Endothelial cell (in vitro differentiated cells): ENCODE measurements at regions not wholly inside any gene's neighbourhood (a gene's known extent, or its start where the extent isn't known, plus 50 kb on each side); places are given as distances from the start of the nearest gene placed in this dataset.

ENCODE experiments used
- DNase-seq: peaks from one replicate; pipeline ENCODE4 v3.0.0; 2021; ENCODE audit warnings: low spot score
- H3K27ac Mint-ChIP-seq: one replicate; pipeline ENCODE4 v1.8.0; 2021; ENCODE audit warnings: mixed read lengths, inconsistent platforms; ENCODE audit not compliant: unreplicated experiment
- H3K27me3 Mint-ChIP-seq: one replicate; pipeline ENCODE4 v1.8.0; 2021; ENCODE audit warnings: mild to moderate bottlenecking, moderate library complexity, mixed read lengths, inconsistent platforms; ENCODE audit not compliant: unreplicated experiment
- H3K36me3 Mint-ChIP-seq: one replicate; pipeline ENCODE4 v1.8.0; 2021; ENCODE audit warnings: mild to moderate bottlenecking, low read depth, mixed read lengths, inconsistent platforms; ENCODE audit not compliant: unreplicated experiment
- H3K4me1 Mint-ChIP-seq: one replicate; pipeline ENCODE4 v1.8.0; 2021; ENCODE audit warnings: mild to moderate bottlenecking, mixed read lengths, inconsistent platforms; ENCODE audit not compliant: unreplicated experiment
- H3K4me3 Mint-ChIP-seq: one replicate; pipeline ENCODE4 v1.8.0; 2021; ENCODE audit warnings: mild to moderate bottlenecking, mixed read lengths, inconsistent platforms; ENCODE audit not compliant: unreplicated experiment
- H3K9me3 Mint-ChIP-seq: one replicate; pipeline ENCODE4 v1.8.0; 2021; ENCODE audit warnings: mixed read lengths, inconsistent platforms; ENCODE audit not compliant: unreplicated experiment
- TF ChIP-seq, protein P1 (sequence below): fragments of 200-600 bp; sonication (generic); IDR thresholded peaks from one replicate; pipeline ENCODE4 v1.5.0; 2021; ENCODE audit warnings: antibody characterized with exemption; ENCODE audit not compliant: unreplicated experiment

DNA sequence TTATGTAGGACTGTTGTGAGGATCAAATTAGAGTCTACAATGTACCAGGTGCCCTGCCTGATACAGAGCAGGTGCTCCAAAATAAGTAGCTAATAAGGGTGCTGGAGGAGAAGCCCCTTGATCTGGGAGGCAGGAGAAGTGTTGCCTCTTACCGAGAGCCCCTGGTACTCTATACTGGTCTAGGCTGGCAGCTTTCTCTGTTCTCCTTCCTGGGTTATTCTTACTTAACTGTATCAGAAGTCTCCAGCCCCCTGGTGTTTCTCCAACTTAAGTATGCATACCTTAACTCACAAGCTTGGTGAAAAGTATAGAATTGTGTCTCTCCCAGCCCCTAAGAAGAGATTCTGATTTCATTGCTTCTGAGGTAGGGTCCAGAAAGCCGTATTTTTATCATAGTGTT is 254.9 kb downstream of the LRIG3 start:
- Mint-ChIP-seq H3K27me3 (no peaks in the 10 kb centered on the region), H3K9me3 (no peaks in the 10 kb centered on the region), H3K4me1 (no peaks in the 10 kb centered on the region), H3K36me3 (no peaks in the 10 kb centered on the region), H3K27ac (no peak overlapping the region), H3K4me3 (no peak overlapping the region)
- no peak for DNase-seq
- TF ChIP-seq, protein P1, sequence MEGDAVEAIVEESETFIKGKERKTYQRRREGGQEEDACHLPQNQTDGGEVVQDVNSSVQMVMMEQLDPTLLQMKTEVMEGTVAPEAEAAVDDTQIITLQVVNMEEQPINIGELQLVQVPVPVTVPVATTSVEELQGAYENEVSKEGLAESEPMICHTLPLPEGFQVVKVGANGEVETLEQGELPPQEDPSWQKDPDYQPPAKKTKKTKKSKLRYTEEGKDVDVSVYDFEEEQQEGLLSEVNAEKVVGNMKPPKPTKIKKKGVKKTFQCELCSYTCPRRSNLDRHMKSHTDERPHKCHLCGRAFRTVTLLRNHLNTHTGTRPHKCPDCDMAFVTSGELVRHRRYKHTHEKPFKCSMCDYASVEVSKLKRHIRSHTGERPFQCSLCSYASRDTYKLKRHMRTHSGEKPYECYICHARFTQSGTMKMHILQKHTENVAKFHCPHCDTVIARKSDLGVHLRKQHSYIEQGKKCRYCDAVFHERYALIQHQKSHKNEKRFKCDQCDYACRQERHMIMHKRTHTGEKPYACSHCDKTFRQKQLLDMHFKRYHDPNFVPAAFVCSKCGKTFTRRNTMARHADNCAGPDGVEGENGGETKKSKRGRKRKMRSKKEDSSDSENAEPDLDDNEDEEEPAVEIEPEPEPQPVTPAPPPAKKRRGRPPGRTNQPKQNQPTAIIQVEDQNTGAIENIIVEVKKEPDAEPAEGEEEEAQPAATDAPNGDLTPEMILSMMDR = no peak

DNA sequence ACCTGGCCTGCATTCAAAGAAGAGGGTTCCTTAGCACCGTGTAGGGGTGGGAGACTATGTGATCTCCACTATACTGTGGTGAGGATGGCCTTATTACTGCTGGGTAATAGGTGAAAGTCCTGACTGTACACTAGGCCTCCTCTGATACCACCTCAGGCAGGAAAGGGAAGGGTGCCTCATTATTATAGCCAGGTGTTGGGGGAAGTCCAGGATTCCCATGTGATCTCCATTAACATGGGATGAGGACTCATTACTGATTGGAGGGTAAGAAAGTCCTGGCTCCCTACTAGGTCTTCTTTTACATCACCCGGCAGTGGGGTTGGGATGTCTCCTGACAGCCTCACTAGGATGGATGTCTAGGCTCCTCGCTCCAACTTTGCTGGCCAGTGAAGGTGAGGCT is 252.1 kb downstream of the LRIG3 start:
- Mint-ChIP-seq H3K27ac (no peak overlapping the region), H3K27me3 (no peaks in the 10 kb centered on the region), H3K9me3 (no peaks in the 10 kb centered on the region), H3K36me3 (no peaks in the 10 kb centered on the region), H3K4me3 (no peak overlapping the region), H3K4me1 (no peaks in the 10 kb centered on the region)
- DNase-seq = no peak
- TF ChIP-seq, protein P1 = no peak

DNA sequence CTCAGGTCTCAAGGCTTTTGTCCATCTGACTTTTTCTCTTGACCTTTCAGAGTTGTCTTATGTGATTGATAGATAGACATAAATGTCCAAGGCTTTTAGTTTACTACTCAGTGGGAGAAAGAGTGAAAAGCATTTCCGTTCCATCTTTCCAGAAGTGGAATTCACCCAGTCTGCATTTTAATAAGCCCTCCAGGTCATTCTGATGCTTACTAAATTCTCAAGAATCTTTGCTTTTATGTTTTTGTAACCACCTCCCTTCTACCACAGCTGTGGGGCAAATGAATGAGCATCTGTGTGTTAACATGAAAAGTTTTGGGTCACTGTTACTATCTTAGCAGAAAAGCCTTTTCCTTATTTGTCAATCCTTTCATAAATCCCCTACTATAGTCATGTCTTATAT is 251.4 kb downstream of the LRIG3 start:
- no peaks in the 10 kb centered on the region for H3K9me3 Mint-ChIP-seq
- no peak overlapping the region for H3K4me3 Mint-ChIP-seq
- TF ChIP-seq, protein P1 = no peak
- no peaks in the 10 kb centered on the region for H3K4me1 Mint-ChIP-seq
- no peak for DNase-seq
- no peaks in the 10 kb centered on the region for H3K36me3 Mint-ChIP-seq
- no peaks in the 10 kb centered on the region for H3K27me3 Mint-ChIP-seq
- no peak overlapping the region for H3K27ac Mint-ChIP-seq

DNA sequence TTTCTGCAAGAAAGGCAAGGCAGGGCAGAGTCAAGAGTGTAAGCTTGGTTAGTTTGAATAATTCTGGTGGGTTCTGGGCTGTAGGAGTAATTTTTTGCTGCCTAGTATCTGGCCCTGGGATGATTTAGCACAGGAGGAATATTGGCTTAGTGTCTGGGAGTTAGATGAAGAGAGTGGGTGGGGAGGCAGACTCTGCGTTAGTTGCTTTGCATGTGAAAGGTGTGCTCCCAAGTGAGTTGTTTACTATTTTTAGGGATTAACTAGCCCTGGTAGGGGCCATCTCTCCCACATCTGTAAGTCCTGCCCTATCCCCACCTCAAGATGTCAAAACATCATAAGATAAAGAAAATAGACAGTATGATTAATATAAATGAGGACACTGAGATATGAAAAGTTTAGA is 249.7 kb downstream of the LRIG3 start:
- TF ChIP-seq, protein P1 = no peak
- H3K36me3 Mint-ChIP-seq = no peaks in the 10 kb centered on the region
- no peak overlapping the region for H3K4me3 Mint-ChIP-seq
- no peak overlapping the region for H3K27ac Mint-ChIP-seq
- no peaks in the 10 kb centered on the region for H3K9me3 Mint-ChIP-seq
- H3K27me3 Mint-ChIP-seq = no peaks in the 10 kb centered on the region
- DNase-seq = no peak
- no peaks in the 10 kb centered on the region for H3K4me1 Mint-ChIP-seq

DNA sequence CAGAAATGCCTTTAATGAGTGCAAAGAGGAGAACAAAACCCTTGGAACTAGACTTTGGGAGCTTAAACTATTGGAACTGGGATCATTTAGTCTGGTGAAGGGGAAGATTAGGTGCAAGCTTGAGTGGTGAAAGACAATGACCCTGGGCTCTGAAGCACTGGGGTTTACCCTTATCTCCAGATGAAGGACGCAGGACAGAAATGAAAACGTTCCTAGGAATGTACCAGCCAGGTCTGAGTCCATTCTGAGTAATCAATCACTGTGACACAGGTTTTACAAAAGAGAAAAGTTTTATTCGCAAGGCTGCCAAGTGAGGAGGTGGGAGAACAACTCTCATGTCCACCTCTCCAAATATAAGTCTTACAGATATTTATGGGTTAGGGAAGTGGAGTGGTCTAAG is 249.1 kb downstream of the LRIG3 start:
- no peaks in the 10 kb centered on the region for H3K27me3 Mint-ChIP-seq
- H3K9me3 Mint-ChIP-seq = no peaks in the 10 kb centered on the region
- no peak overlapping the region for H3K4me3 Mint-ChIP-seq
- TF ChIP-seq, protein P1 = no peak
- DNase-seq = no peak
- no peaks in the 10 kb centered on the region for H3K36me3 Mint-ChIP-seq
- H3K27ac Mint-ChIP-seq = no peak overlapping the region
- H3K4me1 Mint-ChIP-seq = no peaks in the 10 kb centered on the region
